ENCODE measurements at regions not wholly inside any gene's neighbourhood (a gene's known extent, or its start where the extent isn't known, plus 50 kb on each side); places are given as distances from the start of the nearest gene placed in this dataset.

- DNase-seq (ENCODE audit: low spot score): no peak
Measured at GRCh38 chr5:28788954-28789353, 1750.6 kb upstream of the CDH9 start.

- no peak for DNase-seq (ENCODE audit: low spot score)
Measured at GRCh38 chr5:28780083-28780692, 1741.8 kb upstream of the CDH9 start.

- no peak for DNase-seq (ENCODE audit: low spot score)
Measured at GRCh38 chr5:28779161-28779754, 1740.9 kb upstream of the CDH9 start.

- no peak for DNase-seq (ENCODE audit: low spot score)
Measured at GRCh38 chr5:28770307-28770706, 1731.9 kb upstream of the CDH9 start.

- no peak for DNase-seq (ENCODE audit: low spot score)
Measured at GRCh38 chr5:28766565-28767158, 1728.3 kb upstream of the CDH9 start.

- DNase-seq (ENCODE audit: low spot score): no peak
Measured at GRCh38 chr5:28751396-28751795, 1713.0 kb upstream of the CDH9 start.

- no peak for DNase-seq (ENCODE audit: low spot score)
Measured at GRCh38 chr5:28750251-28750650, 1711.9 kb upstream of the CDH9 start.

- DNase-seq (ENCODE audit: low spot score): no peak
Measured at GRCh38 chr5:28748446-28748845, 1710.1 kb upstream of the CDH9 start.

- no peak for DNase-seq (ENCODE audit: low spot score)
Measured at GRCh38 chr5:28743716-28744110, 1705.3 kb upstream of the CDH9 start.

GRCh38 chr5:28743025-28743715, 1704.8 kb upstream of the CDH9 start:
- no peak for DNase-seq (ENCODE audit: low spot score)

- DNase-seq (ENCODE audit: low spot score): no peak
Measured at GRCh38 chr5:28737682-28738081, 1699.3 kb upstream of the CDH9 start.

GRCh38 chr5:28737222-28737621, 1698.8 kb upstream of the CDH9 start:
- DNase-seq (ENCODE audit: low spot score): no peak

- DNase-seq (ENCODE audit: low spot score): no peak
Measured at GRCh38 chr5:28734396-28734795, 1696.0 kb upstream of the CDH9 start.

GRCh38 chr5:28729067-28729466, 1690.7 kb upstream of the CDH9 start:
- no peak for DNase-seq (ENCODE audit: low spot score)

GRCh38 chr5:28726815-28727214, 1688.4 kb upstream of the CDH9 start:
- DNase-seq (ENCODE audit: low spot score): no peak

- DNase-seq (ENCODE audit: low spot score): no peak
Measured at GRCh38 chr5:28725001-28725400, 1686.6 kb upstream of the CDH9 start.

- DNase-seq (ENCODE audit: low spot score): no peak
Measured at GRCh38 chr5:28714907-28715698, 1676.7 kb upstream of the CDH9 start.

GRCh38 chr5:28710360-28710759, 1672.0 kb upstream of the CDH9 start:
- DNase-seq (ENCODE audit: low spot score): no peak

- DNase-seq (ENCODE audit: low spot score): no peak
Measured at GRCh38 chr5:28708472-28708871, 1670.1 kb upstream of the CDH9 start.

- no peak for DNase-seq (ENCODE audit: low spot score)
Measured at GRCh38 chr5:28707706-28708105, 1669.3 kb upstream of the CDH9 start.

GRCh38 chr5:28703651-28704260, 1665.4 kb upstream of the CDH9 start:
- DNase-seq (ENCODE audit: low spot score): no peak

GRCh38 chr5:28691526-28691925, 1653.1 kb upstream of the CDH9 start:
- no peak for DNase-seq (ENCODE audit: low spot score)

All from ureter (tissue), 1 donor.